ENCODE measurements at regions not wholly inside any gene's neighbourhood (a gene's known extent, or its start where the extent isn't known, plus 50 kb on each side); places are given as distances from the start of the nearest gene placed in this dataset.

DNA sequence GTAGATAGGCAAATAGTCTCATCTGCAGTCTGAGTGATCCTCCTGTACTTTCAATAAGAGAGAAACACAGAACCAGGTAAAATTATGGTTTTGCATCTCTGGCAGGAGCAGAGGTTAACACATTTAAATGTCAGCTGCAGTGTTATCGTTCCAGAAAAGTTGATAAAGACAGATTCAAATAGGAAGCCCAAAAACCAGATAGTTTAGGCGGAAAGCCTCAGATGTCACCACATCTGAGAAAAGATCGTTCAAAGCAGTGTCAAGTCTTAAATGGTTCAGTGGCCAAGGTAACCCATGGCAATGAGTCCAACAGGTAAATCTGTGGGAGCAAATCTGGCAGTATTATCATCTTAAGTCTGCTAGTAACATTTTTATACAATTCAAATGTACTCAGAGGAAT, 542.1 kb upstream of the MEF2C start:
- DNase-seq (ENCODE audit: low spot score), result no peak
- TF ChIP-seq, protein P1, sequence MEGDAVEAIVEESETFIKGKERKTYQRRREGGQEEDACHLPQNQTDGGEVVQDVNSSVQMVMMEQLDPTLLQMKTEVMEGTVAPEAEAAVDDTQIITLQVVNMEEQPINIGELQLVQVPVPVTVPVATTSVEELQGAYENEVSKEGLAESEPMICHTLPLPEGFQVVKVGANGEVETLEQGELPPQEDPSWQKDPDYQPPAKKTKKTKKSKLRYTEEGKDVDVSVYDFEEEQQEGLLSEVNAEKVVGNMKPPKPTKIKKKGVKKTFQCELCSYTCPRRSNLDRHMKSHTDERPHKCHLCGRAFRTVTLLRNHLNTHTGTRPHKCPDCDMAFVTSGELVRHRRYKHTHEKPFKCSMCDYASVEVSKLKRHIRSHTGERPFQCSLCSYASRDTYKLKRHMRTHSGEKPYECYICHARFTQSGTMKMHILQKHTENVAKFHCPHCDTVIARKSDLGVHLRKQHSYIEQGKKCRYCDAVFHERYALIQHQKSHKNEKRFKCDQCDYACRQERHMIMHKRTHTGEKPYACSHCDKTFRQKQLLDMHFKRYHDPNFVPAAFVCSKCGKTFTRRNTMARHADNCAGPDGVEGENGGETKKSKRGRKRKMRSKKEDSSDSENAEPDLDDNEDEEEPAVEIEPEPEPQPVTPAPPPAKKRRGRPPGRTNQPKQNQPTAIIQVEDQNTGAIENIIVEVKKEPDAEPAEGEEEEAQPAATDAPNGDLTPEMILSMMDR (IDR thresholded peaks at IDR 0.05), result no peak

DNA sequence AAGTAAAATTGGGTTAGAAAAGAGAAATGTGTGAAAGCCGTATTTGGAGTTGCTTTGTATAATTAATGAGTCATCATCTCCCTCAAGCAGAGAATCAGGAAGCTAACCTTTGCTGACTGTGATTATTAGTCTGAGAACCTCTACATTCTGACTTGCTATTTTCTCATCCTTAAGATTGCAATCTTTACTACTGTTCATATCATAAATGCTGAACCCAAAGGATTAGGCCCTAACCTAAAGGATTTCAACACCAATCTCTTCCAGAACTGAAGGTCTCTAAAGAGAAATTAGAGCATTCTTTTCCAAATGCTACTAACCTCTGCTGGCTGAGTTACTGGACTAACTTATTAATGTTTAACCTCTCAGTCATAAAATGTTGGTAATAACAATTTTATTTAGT, 538.1 kb upstream of the MEF2C start:
- Histone ChIP-seq H3K27ac (no peak overlapping the region), H3K4me3 (no peak overlapping the region)
- DNase-seq (ENCODE audit: low spot score), result no peak
- TF ChIP-seq, protein P1 (IDR thresholded peaks at IDR 0.05), result no peak

More for the DNA sequence above, 542.1 kb upstream of the MEF2C start:
- Histone ChIP-seq H3K27ac (no peak overlapping the region), H3K4me3 (no peak overlapping the region)

DNA sequence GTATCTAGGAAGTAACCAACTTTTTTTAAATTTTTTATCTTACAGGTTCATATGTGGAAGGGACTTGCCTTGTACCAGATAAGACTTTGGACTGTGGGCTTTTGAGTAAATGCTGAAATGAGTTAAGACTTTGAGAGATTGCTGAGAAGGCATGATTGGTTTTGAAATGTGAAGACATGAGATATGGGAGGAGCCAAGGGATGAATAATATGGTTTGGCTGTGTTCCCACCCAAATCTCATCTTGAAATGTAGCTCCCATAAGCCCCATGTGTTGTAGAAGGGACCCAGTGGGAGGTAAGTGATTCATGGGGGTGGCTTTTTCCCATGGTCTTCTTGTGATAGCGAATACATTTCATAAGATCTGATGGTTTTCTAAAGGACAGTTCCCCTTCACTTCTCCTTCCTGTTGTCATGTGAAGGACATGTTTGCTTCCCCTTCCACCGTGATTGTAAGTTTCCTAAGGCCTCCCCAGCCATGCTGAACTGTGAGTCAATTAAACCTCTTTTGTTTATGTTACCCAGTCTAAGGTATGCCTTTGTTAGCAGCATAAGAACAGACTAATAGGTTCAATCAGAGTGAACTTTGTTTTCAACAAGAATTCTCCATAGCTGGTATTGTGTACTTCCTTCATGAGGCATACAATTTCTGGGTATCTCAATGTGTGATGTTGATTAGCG, 535.6 kb upstream of the MEF2C start:
- Histone ChIP-seq H3K4me3 (no peak overlapping the region), H3K27ac (no peak overlapping the region)
- TF ChIP-seq, protein P1 (IDR thresholded peaks at IDR 0.05), result no peak
- no peak for DNase-seq (ENCODE audit: low spot score)

DNA sequence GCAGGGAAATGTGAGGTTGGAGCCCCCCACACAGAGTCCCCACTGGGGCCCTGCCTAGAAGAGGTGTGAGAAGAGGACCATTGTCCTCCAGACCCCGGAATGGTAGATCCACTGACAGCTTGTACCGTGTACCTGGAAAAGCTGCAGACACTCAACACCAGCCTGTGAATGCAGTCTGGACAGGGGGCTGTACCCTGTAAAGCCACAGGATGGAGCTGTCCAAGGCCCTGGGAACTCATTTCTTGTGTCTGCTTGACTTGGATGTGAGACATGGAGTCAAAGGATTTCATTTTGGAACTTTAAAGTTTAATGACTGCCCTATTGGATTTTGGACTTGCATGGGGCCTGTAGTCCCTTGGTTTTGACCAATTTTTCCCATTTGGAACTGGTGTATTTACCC, 535.0 kb upstream of the MEF2C start:
- no peak overlapping the region for H3K27ac ChIP-seq

DNA sequence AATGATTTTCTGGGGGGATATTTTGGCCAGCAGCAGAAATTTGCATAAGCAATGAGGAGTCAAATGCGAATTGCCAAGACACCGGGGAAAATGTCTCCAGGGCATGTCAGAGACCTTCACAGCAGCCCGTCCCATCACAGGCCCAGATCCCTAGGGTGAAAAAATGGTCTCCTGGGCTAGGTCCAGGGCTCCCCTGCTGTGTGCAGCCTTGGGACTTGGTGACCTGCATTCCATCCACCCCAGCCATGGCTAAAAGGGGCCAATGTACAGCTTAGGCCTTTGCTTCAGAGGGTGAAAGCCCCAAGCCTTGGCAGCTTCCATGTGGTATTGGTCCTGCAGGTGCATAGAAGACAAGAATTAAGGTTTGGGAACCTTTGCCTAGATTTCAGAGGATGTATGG, 534.5 kb upstream of the MEF2C start:
- no peak for DNase-seq (ENCODE audit: low spot score)
- no peak overlapping the region for H3K4me3 ChIP-seq
- no peak overlapping the region for H3K27ac ChIP-seq
- TF ChIP-seq, protein P1 (IDR thresholded peaks at IDR 0.05), result no peak

More for the DNA sequence above, 535.0 kb upstream of the MEF2C start:
- no peak for DNase-seq (ENCODE audit: low spot score)
- H3K4me3 ChIP-seq, result no peak overlapping the region
- TF ChIP-seq, protein P1 (IDR thresholded peaks at IDR 0.05), result no peak

DNA sequence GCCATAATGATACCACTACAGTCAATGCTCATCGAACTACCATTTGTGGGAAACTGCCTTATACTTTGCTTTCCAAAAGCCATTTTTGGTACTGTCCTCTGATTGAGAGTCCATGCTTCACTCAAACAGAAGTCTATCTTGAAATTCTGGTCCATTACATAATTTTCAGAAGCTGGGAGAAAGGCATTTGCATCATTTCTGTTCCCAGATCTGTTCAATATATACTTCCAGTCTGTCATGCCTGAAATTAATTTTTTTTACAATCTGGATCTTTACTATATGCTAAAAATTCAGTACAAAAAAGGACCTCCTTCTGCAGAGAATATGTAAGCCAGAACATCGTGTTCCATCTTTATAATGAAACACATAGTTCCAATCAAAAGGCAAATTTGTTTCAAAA, 528.9 kb upstream of the MEF2C start:
- Histone ChIP-seq H3K4me3 (no peak overlapping the region), H3K27ac (no peak overlapping the region)
- DNase-seq (ENCODE audit: low spot score), result no peak
- TF ChIP-seq, protein P1 (IDR thresholded peaks at IDR 0.05), result no peak

DNA sequence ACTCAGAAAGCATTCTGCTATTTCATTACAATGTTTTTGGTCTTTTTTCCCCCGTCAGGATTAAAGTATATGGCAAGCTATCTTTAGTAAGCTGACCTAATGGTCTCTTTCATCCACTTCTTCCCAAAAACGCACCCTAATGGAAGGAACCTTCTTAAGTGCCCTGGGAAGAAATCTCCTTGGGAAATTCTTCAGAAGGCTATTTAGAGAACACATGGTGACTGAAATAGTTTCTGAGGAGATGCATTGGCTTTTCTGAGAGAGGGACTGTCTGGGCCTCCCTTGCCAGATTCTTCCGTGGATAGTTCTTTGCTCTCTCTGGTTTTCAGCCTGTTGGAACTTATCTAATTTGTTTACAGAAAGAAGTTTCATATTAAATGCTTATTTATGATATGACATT, 524.1 kb upstream of the MEF2C start:
- peak overlapping the region in 1 of 2 donors; percentile 39 for H3K27ac ChIP-seq
- TF ChIP-seq, protein P1 (IDR thresholded peaks at IDR 0.05), result no peak
- H3K4me3 ChIP-seq, result no peak overlapping the region
- DNase-seq (ENCODE audit: low spot score), result no peak
